AG20443 (cell line): ENCODE measurements at regions not wholly inside any gene's neighbourhood (a gene's known extent, or its start where the extent isn't known, plus 50 kb on each side); places are given as distances from the start of the nearest gene placed in this dataset.
"Not testable (repeated sequence)": the region's sequence is repeated elsewhere in the genome, so short reads cannot be mapped to it uniquely, and the experiment has no call there.

Experiments used
- DNase-seq: peaks from one replicate; pipeline ENCODE4 v3.0.0; 2012; ENCODE audit warnings: low spot score, mixed read lengths

DNA sequence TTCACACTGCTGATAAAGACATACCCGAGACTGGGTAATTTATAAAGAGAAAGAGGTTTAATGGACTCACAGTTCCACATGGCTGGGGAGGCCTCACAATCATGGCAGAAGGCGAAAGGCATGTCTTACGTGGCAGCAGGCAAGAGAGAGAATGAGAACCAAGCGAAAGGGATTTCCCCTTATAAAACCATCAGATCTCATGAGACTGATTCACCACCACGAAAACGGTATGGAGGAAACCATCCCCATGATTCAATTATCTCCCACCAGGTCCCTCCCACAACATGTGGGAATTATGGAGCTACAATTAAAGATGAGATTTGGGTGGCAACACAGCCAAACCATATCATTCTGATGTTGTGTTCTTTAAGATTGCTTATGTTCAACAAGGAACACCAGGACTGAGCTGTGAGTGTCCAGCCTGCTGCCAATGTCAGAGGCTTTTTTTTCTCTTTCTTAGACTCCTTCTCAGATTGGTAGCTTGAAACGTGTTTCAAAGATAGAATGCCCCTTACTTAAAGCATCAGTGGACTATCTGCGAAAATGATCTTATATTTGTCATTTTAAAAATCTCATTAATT is 124.1 kb upstream of the TWIST2 start:
- not testable (repeated sequence) for DNase-seq

- DNase-seq = no peak
Observed at GRCh38 chr2:238724728-238725127, 123.2 kb upstream of the TWIST2 start.

GRCh38 chr2:238725298-238725697 is 122.6 kb upstream of the TWIST2 start:
- DNase-seq = no peak

- no peak for DNase-seq
Observed at GRCh38 chr2:238726670-238727584, 121.0 kb upstream of the TWIST2 start.

DNA sequence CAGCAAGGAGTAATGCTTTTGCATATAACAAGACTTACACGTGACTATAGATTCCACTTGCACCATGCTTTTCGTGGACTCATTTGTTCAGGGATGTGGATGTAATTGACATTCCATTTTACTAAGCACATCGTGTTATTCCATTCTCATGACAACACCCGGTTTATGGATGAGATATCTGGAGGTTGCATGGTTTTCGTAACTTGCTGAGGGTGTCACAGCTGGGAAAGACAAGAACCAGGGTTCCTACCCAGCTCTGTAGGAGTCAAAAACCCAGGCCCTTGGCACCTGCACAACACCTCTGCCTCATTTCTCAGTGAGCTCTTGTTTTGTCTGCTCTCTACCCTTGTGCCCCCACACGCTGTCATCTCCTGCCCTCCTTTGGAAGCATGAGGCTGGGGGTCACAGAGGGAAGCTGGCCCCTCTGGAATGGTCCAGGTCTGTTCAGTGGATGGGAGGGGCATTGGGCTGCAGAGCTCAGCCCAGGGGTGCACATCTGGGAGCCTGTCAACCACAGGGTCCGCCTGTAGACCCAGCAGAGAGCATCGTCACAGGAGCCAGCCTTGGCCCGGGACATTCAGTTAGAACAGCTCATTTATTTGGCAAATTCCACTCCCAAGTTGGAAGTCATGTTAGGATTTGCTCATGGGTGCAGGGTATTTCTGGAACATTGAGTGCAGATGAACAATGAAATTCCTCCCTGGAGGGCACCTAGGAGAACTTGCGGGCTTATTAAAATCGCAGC is 120.1 kb upstream of the TWIST2 start:
- peak; percentile 81 for DNase-seq

DNA sequence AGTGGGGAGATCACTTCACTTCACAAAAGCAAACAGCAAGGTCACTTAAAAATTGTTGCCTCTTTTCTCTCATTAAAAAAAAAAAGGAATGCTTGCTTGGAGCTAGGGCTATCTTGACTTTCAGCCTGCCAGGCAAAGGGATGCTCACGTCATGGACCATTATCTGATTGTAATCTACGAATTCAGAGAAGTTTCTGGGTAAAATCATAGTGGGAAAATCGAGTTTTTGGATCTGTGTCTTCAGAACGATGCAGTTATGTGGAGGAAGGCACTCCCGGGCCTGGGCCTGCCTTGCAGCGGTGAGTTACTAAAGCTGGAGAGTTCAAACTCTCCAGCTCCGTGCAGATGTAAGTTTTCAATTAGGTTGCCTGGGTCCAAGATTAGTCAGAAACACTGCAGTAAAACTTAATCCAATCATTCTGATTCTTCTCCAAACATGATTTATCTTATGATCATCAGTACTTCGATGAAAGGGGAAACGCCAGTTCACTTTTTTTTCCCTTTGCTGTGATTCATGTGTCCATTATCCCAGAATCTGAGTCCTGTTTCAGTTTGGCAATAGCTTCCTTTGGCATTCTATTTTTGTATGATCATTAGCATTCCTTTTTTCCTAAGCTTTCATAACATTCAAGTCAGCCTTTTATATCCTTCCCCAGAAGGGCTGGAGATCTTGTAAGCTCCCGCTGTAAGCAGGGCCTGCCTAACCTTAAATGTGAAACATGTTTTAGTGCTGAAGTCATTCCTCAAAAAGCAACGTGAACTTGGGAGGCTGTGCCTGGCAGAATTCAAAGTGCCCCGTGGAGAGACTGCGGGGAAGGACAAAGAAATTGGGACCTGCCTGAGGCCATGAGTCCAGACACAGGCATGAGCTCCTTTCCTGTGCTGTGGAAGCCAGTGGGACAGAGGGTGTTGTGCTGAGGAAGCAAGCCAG is 119.3 kb upstream of the TWIST2 start:
- DNase-seq = peak; percentile 82

DNA sequence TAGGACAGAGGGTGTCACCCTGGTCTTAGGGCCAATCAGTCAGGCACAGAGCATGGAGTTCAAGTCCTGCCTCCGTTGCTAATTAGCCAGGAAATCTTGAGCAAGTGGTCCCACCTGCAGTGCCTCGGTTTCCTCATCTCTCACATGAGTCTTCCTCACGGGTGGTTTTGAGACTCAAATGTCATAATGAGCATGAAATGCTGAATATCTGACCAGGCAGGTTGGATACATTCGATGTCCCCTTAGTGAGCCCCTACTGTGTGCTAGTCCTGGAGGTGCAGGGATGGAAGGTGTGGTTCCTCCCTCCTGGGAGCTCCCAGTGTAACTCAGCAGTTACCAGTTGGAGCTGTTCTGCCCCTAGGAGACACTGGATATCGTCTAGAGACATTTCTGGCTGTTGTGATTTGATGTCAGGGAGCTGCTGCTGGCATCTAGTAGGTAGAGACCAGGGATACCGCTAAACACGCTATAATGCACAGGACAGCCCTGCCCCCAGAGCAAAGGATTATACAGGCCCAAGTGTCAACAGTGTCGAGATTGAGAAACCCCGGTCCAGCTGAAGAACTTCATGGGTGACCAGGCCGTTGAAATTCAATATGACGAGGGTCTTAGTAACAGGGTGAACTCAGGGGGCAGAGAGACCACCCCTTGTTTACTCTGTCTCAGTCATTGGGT is 118.5 kb upstream of the TWIST2 start:
- DNase-seq = no peak

DNA sequence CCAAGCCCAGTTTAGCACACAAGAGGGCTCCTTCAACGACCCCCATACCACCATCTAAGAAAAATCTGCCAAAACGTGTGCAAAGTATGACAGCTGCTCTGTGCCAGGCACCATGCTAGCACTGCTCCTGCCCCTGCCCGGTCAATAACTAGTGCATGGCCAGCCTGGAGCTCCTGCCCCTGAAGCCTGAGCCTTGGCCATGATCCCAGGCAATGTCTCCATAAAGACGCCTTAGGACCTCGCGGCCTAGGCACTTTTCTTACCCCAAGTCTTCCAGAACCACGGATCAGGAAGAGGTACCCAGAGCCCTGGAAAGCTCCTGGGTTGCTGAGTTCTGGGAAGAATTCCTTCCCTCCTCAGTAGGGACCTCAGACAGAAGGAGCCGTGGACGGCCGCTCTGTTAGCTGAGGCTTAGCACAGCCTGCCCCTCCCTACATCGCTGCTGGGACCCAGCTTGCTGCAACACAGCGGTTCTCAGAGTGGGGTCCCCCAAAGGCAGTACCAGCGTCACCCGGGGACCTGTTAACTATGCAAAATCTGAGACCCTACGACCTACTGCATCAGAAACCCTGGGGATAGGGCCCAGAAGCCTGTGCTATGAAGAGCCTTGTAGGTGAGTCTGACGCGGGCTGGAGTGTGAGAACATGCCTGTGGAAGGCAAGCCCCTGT is 117.8 kb upstream of the TWIST2 start:
- DNase-seq = no peak

DNA sequence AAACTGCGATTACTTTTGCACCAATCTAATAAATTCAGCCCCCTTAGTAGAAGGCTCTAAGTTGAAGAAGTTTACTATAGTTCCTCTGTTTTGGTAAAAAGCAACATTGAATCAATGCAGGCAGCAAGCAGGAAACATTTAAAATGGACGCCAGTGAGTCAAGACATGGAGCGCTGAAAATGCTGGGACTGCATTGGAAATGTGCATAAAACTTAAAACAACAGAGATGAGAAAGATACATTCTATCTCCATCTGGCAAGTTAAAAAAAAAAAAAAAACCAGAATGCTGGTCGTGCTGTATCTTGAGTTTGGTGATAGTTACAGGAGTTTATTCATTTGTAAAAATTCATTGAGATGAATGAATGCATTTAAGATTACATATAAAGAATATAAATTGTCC is 117.0 kb upstream of the TWIST2 start:
- no peak for DNase-seq

DNA sequence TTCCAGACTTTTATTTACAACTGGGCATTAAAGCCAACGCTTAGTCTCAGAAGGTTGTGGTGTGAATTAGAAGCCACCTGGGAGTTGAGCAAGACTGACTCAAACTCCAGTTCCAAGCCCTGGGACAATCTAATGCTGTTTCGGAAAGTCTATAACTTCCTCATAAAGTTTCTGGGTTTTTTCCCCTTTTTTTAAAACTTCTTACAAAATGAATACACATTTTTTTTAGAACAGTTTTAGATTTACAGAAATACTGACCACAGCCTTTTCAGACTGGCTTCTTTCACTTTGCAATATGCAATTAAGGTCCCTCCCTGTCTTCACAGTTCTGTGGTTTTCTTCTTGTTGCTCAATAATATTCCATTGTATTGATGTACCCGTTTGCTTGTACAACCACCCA is 115.9 kb upstream of the TWIST2 start:
- peak; percentile 49 for DNase-seq

DNA sequence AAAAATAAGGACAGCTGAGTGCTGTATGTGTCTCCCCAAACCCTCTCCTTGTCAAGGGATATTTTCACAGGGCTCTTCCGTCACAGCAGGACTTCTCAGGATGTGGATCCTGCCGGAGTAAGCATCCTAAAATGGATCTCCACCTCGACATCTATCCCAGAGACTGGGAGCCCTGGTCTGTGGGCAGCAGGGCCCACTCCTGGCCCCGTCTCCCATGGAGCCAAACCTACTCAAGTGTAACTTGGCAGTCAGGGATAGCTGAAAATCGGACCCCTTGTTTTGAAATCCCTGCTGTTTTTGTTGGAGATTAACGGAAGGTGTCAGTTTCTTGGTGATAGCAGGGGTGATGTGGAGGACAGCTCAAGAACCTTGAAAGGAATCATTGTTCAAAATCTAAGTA is 109.0 kb upstream of the TWIST2 start:
- no peak for DNase-seq

- DNase-seq = no peak
Observed at GRCh38 chr2:238739668-238740067, 108.2 kb upstream of the TWIST2 start.

- no peak for DNase-seq
Observed at GRCh38 chr2:238741277-238741676, 106.6 kb upstream of the TWIST2 start.

DNA sequence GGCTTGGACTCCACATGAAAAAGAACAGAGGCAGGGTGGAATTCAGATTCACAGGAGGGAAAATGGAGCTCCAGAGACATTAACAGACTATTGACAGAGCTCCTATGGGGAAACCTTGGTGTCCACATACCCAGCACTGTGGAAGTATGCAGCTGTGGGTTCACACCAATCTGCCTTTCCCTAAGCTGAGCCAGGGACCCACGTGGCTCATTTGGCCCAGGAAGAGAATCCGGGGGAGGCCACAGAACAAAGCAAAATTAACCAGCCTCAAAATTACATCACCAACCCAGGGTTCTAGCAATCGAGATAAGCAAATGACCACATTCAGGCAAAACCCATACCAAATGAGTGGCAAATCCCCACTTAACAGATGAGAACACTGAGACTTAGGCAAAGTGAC is 105.8 kb upstream of the TWIST2 start:
- no peak for DNase-seq

- no peak for DNase-seq
Observed at GRCh38 chr2:238742664-238743063, 105.2 kb upstream of the TWIST2 start.

DNA sequence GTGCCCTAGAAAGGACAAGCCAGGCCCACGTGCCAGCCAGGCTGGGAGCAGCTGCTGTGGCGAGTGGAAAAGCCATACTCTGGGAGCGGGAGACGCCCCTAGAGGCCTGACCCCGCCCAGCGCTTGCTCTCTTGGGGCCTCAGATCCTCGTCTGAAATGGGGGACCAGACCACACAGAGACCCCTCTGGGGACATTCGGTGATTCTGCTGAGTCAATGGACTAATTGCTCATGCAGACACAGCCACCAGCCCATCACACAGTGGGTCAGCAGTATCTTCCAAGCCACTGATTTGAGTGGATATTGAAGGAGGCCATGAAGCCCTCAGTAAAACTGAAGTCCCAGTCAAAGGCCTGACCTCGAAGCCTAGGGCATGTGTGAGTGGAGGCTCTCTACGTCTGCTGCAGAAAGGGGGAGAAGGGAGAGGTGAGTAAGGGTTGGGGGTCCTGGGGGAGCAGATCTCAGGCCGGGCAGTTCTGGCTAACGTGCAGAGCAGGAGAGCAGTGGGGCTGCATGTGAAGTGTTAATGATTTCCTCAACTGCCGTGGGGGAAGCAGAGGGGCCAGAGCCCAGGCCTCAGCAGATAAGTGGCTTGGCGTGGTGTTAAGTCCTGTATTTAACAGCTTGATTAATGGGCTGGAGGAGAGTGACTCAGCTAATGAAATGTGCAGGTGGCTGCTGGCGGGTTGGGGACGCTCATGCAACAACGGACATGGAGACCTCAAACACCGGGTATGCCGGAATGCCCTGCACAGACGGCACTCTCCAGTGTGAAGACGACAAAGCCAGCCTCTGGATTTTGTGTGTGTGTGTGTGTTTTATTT is 104.4 kb upstream of the TWIST2 start:
- DNase-seq = no peak

DNA sequence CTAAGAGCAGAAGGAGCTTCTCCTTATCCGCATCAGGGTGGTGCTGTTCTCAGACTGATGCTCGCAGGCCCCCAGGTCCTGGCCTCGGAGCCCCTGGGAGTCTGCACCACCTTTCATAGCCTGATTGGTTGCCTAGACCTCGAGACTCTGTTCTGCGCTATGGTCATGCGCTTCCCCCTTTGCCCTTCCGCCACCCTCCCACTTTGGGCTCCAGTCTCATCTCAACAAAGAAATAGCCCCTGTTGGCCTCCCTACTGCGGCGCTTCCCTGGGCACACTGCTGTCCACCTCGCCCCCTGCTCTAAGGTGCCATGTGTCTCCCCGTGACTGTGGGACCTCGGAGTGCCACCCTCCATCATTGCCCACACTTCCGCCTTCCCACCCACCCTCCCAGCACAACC is 102.9 kb upstream of the TWIST2 start:
- DNase-seq = no peak

DNA sequence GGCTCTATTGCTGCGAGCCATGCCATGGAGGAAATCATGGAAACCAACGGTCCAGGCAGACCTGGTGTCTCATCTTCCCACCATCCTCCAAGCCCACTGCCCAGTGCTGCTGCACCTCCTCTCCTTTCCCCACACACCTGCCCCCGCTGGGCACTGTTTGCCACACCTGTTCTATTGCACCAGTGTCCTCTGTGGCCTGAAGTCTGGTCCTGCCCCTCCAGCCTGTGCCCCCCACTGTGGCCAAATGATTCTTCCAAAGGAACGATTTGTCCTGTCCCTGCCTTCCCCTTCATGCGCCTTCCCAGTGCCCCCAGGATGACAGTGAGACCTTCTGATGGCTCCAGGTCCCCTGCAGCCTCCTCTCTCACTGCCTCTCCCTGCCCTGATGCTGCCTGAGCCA is 101.9 kb upstream of the TWIST2 start:
- DNase-seq = no peak

DNA sequence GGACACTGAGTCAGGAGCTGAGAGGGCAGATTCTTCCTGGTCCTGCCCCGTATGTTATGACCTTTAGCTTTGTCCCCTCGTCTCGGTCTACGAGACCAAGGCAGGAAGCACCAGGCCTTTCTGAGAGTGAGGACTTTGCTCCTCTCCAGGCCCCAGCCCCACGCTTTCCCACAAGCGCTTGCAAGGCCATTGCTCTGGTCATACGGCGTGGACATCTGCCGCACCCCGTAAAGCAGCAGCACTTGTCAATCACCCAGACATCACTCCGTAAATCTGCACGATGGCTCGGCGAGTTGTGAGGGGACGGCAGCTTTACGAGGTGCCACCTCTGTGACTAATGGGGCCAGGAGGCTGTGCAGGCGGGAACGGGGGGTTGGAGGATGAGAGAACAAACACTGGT is 100.8 kb upstream of the TWIST2 start:
- no peak for DNase-seq

GRCh38 chr2:238747557-238747956 is 100.3 kb upstream of the TWIST2 start:
- DNase-seq = no peak
